ENCODE measurements at regions not wholly inside any gene's neighbourhood (a gene's known extent, or its start where the extent isn't known, plus 50 kb on each side); places are given as distances from the start of the nearest gene placed in this dataset.

DNA sequence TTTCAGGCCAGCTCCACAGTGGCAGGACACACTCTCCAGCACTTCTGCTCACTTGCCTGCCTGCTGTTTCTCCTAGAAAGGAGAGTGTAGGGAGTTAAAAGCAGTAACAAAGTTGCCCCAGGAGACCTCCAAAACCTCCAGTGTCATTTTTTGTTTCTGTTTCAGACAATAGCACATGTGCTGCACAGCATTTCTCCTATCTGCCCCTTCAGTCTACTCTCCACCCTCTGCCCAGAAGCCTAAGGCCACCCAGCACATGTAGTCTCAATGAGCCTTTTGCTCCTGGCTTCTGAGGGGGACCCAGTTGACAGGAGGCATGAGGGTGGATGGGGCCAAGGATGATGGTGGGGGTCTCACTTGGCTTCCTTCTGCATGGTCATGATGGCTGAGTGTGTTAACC, 329.6 kb upstream of the CLNK start (continued):
- TF ChIP-seq, protein P1, sequence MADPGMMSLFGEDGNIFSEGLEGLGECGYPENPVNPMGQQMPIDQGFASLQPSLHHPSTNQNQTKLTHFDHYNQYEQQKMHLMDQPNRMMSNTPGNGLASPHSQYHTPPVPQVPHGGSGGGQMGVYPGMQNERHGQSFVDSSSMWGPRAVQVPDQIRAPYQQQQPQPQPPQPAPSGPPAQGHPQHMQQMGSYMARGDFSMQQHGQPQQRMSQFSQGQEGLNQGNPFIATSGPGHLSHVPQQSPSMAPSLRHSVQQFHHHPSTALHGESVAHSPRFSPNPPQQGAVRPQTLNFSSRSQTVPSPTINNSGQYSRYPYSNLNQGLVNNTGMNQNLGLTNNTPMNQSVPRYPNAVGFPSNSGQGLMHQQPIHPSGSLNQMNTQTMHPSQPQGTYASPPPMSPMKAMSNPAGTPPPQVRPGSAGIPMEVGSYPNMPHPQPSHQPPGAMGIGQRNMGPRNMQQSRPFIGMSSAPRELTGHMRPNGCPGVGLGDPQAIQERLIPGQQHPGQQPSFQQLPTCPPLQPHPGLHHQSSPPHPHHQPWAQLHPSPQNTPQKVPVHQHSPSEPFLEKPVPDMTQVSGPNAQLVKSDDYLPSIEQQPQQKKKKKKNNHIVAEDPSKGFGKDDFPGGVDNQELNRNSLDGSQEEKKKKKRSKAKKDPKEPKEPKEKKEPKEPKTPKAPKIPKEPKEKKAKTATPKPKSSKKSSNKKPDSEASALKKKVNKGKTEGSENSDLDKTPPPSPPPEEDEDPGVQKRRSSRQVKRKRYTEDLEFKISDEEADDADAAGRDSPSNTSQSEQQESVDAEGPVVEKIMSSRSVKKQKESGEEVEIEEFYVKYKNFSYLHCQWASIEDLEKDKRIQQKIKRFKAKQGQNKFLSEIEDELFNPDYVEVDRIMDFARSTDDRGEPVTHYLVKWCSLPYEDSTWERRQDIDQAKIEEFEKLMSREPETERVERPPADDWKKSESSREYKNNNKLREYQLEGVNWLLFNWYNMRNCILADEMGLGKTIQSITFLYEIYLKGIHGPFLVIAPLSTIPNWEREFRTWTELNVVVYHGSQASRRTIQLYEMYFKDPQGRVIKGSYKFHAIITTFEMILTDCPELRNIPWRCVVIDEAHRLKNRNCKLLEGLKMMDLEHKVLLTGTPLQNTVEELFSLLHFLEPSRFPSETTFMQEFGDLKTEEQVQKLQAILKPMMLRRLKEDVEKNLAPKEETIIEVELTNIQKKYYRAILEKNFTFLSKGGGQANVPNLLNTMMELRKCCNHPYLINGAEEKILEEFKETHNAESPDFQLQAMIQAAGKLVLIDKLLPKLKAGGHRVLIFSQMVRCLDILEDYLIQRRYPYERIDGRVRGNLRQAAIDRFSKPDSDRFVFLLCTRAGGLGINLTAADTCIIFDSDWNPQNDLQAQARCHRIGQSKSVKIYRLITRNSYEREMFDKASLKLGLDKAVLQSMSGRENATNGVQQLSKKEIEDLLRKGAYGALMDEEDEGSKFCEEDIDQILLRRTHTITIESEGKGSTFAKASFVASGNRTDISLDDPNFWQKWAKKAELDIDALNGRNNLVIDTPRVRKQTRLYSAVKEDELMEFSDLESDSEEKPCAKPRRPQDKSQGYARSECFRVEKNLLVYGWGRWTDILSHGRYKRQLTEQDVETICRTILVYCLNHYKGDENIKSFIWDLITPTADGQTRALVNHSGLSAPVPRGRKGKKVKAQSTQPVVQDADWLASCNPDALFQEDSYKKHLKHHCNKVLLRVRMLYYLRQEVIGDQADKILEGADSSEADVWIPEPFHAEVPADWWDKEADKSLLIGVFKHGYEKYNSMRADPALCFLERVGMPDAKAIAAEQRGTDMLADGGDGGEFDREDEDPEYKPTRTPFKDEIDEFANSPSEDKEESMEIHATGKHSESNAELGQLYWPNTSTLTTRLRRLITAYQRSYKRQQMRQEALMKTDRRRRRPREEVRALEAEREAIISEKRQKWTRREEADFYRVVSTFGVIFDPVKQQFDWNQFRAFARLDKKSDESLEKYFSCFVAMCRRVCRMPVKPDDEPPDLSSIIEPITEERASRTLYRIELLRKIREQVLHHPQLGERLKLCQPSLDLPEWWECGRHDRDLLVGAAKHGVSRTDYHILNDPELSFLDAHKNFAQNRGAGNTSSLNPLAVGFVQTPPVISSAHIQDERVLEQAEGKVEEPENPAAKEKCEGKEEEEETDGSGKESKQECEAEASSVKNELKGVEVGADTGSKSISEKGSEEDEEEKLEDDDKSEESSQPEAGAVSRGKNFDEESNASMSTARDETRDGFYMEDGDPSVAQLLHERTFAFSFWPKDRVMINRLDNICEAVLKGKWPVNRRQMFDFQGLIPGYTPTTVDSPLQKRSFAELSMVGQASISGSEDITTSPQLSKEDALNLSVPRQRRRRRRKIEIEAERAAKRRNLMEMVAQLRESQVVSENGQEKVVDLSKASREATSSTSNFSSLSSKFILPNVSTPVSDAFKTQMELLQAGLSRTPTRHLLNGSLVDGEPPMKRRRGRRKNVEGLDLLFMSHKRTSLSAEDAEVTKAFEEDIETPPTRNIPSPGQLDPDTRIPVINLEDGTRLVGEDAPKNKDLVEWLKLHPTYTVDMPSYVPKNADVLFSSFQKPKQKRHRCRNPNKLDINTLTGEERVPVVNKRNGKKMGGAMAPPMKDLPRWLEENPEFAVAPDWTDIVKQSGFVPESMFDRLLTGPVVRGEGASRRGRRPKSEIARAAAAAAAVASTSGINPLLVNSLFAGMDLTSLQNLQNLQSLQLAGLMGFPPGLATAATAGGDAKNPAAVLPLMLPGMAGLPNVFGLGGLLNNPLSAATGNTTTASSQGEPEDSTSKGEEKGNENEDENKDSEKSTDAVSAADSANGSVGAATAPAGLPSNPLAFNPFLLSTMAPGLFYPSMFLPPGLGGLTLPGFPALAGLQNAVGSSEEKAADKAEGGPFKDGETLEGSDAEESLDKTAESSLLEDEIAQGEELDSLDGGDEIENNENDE (IDR thresholded peaks at IDR 0.05; ENCODE audit: insufficient replicate concordance, low read length) = no peak
- no peak for TF ChIP-seq RAD21 (IDR thresholded peaks at IDR 0.05 in 1 of 2, conservative IDR thresholded peaks at IDR 0.05 in 1 of 2; ENCODE audit: low read depth in 2 of 2, low read length in 2 of 2)

Measured in H1 (cell line).